ENCODE measurements at regions not wholly inside any gene's neighbourhood (a gene's known extent, or its start where the extent isn't known, plus 50 kb on each side); places are given as distances from the start of the nearest gene placed in this dataset.

DNA sequence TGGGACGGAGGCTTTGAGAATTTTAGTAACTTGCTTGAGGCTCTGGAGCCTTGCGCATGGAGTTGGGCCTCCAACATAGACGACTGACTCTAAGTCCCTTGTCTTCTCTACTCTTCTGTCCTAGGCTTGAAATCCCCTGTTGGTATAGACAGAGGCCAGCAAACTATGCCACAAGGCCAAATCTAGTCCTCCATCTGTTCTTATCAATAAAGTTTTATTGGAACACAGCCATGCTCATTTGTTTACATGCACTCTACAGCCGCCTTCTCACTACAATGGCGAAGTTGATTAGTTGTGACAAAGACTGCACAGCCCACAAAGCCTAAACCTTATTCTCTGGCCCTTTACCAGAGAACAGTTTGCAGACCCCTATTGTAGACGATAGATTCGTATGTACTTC lies 174.1 kb upstream of the ZFP64 start:
- Mint-ChIP-seq H3K27ac (no peak overlapping the region), H3K36me3 (no peaks in the 10 kb centered on the region), H3K27me3 (no peaks in the 10 kb centered on the region), H3K4me1 (ENCODE audit: unreplicated experiment) (no peaks in the 10 kb centered on the region), H3K9me3 (peaks cover 3% of the 10 kb centered on the region), H3K4me3 (no peak overlapping the region)
- no peak for DNase-seq (ENCODE audit: extremely low spot score, unreplicated experiment)
- TF ChIP-seq, protein P1, sequence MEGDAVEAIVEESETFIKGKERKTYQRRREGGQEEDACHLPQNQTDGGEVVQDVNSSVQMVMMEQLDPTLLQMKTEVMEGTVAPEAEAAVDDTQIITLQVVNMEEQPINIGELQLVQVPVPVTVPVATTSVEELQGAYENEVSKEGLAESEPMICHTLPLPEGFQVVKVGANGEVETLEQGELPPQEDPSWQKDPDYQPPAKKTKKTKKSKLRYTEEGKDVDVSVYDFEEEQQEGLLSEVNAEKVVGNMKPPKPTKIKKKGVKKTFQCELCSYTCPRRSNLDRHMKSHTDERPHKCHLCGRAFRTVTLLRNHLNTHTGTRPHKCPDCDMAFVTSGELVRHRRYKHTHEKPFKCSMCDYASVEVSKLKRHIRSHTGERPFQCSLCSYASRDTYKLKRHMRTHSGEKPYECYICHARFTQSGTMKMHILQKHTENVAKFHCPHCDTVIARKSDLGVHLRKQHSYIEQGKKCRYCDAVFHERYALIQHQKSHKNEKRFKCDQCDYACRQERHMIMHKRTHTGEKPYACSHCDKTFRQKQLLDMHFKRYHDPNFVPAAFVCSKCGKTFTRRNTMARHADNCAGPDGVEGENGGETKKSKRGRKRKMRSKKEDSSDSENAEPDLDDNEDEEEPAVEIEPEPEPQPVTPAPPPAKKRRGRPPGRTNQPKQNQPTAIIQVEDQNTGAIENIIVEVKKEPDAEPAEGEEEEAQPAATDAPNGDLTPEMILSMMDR (conservative IDR thresholded peaks at IDR 0.05) = no peak

DNA sequence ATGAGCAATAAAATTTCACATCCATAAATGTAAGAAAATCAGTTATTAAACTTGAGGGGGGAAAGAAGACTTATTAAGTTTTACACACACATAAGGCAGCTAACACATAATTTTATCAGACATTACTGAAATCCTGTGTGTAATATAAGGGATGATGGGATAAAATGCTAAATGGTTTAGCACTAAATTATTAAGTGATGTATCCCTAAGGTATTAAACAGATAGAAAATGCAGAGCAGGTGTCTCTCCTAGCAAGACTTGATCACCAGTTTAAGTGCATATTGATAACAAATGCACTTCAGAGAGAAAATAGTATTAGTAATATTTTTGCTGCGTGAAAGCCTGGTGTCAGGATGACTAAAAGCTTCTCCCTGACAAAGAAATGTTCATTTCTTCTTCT lies 172.8 kb upstream of the ZFP64 start:
- no peaks in the 10 kb centered on the region for H3K27me3 Mint-ChIP-seq
- DNase-seq (ENCODE audit: extremely low spot score, unreplicated experiment) = no peak
- H3K4me1 Mint-ChIP-seq (ENCODE audit: unreplicated experiment) = no peaks in the 10 kb centered on the region
- no peaks in the 10 kb centered on the region for H3K9me3 Mint-ChIP-seq
- no peak overlapping the region for H3K27ac Mint-ChIP-seq
- H3K4me3 Mint-ChIP-seq = no peak overlapping the region
- TF ChIP-seq, protein P1 (conservative IDR thresholded peaks at IDR 0.05) = no peak
- H3K36me3 Mint-ChIP-seq = no peaks in the 10 kb centered on the region

DNA sequence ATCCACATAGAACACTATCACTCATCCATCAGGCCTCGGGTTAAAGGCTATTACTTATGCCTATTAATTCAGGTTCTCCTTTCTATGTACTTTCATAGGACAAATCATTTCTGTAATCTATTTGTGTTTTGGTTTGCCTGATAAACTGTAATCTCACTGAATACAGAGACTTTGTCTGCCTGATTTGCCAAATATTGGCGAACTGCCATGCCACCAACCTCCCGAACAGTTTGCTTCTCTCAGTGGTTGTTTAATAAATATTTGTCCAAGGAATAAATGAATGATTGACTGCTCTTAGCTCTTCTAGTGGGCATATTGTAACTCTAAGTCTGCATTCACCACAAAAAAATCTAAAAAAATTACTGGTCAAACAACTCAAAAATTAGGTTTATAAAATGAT lies 170.1 kb upstream of the ZFP64 start:
- Mint-ChIP-seq H3K4me3 (no peak overlapping the region), H3K36me3 (no peaks in the 10 kb centered on the region), H3K27ac (no peak overlapping the region), H3K9me3 (no peaks in the 10 kb centered on the region), H3K27me3 (no peaks in the 10 kb centered on the region), H3K4me1 (ENCODE audit: unreplicated experiment) (no peaks in the 10 kb centered on the region)
- DNase-seq (ENCODE audit: extremely low spot score, unreplicated experiment) = no peak
- TF ChIP-seq, protein P1 (conservative IDR thresholded peaks at IDR 0.05) = no peak

DNA sequence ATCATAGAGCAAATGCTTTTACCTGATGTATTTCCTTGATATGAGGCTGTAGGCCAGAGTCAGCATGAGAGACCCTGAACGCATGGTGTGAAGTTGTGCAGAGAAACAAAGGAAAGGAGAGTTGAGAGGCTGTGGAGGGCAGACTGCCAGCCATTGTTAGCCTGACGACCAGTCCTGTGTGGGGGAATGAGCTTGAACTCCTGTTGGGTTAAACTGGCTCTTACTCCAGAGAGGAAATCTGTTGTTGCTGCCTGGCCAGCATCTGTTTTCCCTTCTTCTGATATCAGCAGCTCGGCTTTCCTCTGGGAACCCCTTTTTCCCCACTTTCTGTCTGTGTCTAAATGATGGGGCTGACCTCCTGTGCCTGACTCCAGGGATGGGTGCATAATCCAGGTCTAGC lies 158.2 kb upstream of the ZFP64 start:
- Mint-ChIP-seq H3K27ac (no peak overlapping the region), H3K36me3 (no peaks in the 10 kb centered on the region), H3K9me3 (peaks cover 4% of the 10 kb centered on the region), H3K4me3 (no peak overlapping the region), H3K4me1 (ENCODE audit: unreplicated experiment) (peaks cover 6% of the 10 kb centered on the region), H3K27me3 (no peaks in the 10 kb centered on the region)
- DNase-seq (ENCODE audit: extremely low spot score, unreplicated experiment) = no peak
- TF ChIP-seq, protein P1 (conservative IDR thresholded peaks at IDR 0.05) = no peak

DNA sequence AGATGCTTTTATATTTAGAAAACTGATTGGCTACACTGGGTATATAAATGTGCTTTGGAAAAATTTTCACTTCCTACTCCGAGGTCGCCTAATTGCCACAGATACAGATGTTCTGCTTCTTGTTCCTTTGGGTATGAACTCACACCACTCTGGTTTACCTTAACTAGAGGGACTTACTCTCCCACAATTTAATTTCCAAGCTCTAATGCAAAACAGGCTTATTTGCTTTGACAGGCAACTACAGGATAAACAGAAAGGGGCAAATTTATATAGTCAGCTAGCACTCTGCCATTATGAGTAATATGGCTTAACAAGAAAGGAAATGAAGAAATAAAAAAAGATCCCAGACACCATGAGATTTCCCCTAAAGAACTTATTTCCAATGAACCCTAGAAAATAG lies 156.9 kb upstream of the ZFP64 start:
- peak overlapping the region; percentile 6 for H3K27ac Mint-ChIP-seq
- H3K36me3 Mint-ChIP-seq = no peaks in the 10 kb centered on the region
- peaks cover 6% of the 10 kb centered on the region for H3K4me1 Mint-ChIP-seq (ENCODE audit: unreplicated experiment)
- TF ChIP-seq, protein P1 (conservative IDR thresholded peaks at IDR 0.05) = no peak
- H3K9me3 Mint-ChIP-seq = peaks cover 4% of the 10 kb centered on the region
- H3K4me3 Mint-ChIP-seq = no peak overlapping the region
- no peak for DNase-seq (ENCODE audit: extremely low spot score, unreplicated experiment)
- peaks cover 3% of the 10 kb centered on the region for H3K27me3 Mint-ChIP-seq

DNA sequence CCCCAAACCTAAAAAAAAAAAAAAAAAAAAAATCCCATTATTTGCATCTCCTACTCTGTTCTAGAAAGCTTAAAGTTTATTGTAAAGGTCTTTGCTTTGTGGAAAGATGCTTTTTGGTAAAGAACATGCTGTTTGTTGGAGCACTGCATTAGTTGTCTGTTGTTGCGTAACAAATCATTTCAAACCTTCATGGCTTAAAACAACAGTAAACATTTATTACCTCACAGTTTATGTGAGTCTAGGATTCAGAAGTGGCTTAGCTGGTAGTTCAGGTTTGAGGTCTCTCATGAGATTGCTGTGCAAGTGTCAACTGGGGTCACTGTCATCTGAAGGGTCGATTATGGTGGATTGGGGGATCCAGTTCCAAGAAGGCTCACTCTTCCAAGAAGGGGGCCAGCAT lies 155.2 kb upstream of the ZFP64 start:
- H3K36me3 Mint-ChIP-seq = no peaks in the 10 kb centered on the region
- peaks cover 3% of the 10 kb centered on the region for H3K27me3 Mint-ChIP-seq
- DNase-seq (ENCODE audit: extremely low spot score, unreplicated experiment) = no peak
- TF ChIP-seq, protein P1 (conservative IDR thresholded peaks at IDR 0.05) = no peak
- no peak overlapping the region for H3K27ac Mint-ChIP-seq
- H3K4me3 Mint-ChIP-seq = no peak overlapping the region
- no peaks in the 10 kb centered on the region for H3K9me3 Mint-ChIP-seq
- H3K4me1 Mint-ChIP-seq (ENCODE audit: unreplicated experiment) = peaks cover 6% of the 10 kb centered on the region

Measured in type B pancreatic cell (in vitro differentiated cells).